NCI-H69 (cell line): ENCODE measurements at regions not wholly inside any gene's neighbourhood (a gene's known extent, or its start where the extent isn't known, plus 50 kb on each side); places are given as distances from the start of the nearest gene placed in this dataset.

Experiments
- DNase-seq: peaks from one replicate; lab custom pipeline; 2025; lab: John Stamatoyannopoulos, UW

DNA sequence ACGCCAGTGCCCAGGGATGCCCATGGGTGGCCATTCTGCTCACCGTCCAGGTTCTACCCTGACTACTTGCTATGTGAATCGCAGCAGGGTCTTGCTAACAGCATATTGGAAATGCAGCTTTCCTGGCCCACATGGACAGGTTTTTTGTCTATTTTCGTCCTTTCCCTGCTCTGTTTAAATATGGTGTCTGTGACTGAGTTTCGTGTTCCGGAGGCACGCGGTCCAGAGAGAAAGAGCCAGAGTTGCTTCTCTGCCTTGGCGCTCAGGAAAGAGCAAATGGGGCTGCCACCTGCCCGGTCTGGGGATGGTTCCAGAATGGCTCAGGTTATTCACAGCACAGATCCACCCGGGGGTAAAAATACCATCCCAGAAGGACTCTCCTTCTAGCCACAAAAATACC, 456.2 kb downstream of the BCL11A start:
- no peak for DNase-seq

DNA sequence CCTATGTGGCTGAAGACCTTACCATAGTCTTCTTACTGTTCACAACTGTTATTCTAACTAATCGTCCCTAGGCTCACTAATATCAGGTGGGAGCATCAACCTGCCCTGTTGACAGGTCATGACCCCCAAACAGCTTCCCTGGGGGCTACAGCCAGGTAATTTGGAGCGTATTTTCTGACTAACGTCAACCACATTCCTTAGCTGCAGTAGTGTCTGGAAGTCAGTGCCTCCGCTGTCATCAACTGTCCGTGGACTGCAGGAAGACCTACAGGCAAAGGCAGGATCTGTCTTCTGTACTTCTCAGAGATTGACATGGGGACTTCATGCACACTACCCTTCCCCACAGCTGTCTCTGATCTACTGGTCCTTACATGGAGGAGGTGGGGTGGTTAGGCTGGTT, 456.9 kb downstream of the BCL11A start:
- no peak for DNase-seq

DNA sequence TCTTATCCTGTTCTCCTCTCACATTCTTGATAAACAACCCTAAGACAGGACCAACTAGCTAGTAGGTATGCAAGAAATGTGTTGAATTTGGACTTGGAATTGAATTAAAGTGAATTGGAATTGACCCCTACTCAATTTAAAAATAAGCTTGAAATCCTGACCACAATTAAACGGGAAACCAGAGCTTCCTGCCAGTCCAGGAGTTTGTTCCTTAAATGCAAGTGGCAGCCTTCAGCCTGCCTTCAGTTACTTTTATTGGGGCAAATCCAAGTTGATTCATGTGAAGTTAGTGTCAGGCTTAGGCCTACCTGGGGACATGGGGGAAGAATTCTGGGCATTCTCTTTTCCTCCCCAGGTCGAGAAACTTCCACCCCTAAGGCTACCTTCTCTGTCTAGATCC, 457.6 kb downstream of the BCL11A start:
- DNase-seq: no peak

DNA sequence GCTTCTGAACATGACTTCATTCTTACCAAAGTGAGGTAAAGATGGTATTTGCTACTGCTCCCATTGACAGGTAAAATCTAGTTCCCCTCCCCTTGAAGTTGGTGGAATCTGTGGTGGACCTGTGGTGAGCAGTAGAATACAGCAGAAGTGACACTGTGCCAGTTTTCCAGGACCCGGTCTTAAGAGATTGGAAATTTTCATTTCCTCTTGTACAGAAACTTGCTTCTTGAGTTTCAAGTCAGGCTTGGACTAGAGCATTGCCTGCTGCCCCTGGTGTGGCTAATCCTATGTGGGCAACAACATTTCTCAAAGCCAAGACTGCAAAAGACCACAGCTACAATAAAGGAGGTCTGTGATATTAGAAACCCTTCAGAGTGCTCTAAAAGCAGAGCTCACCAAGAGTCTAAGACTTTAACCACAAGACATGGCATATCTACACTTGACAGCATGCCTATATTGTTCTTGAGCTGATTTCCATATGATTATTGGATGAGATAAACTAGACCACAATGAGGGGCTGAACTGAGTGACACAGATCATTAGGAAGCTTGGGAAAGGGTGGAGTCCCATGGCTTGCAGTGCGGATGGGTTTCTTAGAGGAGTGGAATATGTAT, 458.1 kb downstream of the BCL11A start:
- DNase-seq: no peak

DNA sequence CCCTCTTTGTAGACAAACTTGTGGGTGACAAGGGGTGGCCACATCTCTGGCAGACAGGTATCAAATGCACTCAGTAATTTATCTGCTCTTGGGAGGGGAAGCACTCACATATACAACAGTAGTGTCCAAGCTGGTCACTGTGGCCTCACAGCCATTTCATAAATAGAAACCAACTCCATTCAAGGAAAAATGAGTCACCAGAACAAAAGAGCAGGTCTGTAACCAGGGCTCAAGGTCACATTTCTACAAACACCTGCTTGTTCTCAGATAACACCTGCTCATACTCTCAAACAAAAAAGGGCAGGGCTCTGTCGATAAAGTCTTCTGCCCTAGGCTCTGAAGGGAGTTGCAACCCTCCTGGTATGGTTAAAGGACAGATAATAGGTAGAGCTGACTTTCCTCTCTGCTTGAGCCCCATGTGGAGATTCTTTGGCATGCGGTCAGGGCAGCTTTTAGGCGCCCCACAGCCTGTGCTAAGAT, 459.0 kb downstream of the BCL11A start:
- DNase-seq: peak; percentile 4

DNA sequence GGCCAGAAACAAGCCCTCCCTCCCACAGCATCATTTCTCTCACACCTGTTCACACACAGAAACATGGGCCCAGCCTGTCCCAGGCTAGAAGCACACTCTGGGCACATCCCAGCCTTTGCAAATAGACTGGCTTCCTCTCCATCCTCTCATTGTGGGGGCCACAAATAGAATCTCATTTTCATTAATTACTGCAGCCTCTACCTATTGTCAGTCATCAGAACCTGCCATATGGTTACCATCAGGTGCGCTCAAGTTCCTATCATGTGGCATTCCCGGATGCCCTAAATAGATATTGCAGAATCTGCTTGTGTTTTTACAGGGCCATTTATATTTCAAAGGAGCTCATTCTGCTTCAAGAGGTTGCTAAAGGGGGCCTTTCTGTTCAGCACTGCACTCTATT, 460.7 kb downstream of the BCL11A start:
- DNase-seq: no peak

DNA sequence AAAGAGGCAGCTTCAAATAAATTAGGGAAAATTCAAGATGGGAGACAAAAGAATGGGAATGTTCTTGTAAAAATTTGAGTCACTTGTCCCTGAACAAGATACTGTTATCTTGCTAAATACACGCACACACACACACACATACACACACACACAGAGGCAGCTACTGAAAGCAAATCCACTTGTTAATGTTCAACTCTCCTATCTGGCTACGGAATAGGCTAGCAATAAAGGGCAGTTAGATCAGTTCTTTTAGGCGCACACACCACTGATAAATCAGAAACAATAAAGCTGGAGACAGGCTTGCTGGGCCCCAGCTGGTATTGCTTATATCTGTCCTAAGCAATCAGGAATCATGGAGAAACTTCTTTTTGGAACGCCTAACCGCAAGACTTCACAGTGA, 461.6 kb downstream of the BCL11A start:
- DNase-seq: no peak

DNA sequence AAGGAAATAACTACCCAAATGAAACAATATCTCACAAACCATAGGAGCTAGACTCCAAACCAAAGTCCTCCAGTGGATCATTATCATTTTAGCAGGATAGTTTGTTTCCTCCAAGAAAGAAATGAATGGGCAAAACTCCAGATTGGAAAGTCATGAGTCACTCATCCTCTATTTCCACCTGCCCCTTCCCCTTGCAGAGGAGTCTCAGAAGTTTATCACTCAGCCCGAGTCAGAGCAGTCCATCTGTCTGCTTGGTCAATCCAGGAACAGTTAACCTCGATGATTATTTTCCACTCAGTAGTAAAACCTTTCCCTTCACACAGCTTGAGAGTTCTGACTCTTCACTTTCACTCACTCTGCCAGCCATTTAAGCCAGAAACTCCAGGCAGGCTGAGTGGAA, 462.2 kb downstream of the BCL11A start:
- DNase-seq: no peak

DNA sequence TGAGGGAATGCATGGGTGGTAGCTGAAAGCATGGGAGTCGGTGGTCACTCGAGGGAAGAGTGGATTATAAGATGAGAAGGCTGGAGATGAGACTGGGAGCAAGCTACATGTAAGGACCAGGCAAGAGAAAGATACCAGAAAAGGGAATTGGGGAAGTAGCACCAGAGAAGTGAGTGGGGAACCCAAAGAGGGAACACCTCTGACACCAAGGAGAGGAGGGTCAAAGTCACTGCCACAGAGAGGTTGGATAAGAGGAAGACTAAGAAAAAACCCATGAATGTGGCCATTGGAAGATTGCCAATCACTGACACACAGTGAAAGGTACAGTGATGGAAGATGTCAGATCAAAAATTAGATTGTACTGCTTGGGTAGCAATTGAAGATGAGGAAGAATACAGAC, 473.9 kb downstream of the BCL11A start:
- no peak for DNase-seq

DNA sequence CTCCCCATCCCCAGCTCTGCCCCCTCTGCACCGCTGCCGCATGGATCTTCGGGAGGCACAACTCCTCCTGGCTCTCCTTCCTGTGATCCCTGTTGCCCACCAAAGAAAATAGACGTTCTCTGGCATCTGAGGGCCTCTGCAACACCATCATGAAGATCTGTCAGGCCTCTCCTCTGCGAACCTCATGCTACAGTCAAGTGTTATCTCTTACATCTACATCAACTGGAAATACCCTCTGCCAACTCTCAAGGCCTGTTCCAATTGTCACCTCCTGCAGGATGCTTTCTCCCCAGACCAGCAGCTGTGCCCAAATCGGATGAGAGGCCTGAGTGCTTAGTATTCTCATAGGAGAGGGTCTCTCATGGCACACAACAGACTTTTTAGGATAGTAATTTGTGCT, 478.4 kb downstream of the BCL11A start:
- no peak for DNase-seq

DNA sequence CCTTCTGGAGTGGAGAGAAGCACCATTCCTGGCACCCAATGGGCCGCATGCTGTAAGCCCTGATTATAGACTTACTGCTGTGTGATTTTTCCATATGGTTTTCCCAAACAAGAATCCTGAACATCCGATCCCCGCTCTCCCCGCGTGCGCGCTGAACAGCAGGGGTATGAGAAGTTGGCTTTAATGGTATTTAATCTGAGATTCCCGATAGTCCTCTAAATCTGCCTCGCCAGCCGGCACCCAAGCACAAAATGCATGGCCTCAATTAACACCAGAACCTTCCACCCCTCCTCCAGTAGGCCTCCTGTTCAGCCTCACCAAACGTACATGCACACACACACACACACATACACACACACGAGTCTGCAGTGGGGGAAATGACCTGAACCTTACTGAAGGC, 480.3 kb downstream of the BCL11A start:
- DNase-seq: no peak

DNA sequence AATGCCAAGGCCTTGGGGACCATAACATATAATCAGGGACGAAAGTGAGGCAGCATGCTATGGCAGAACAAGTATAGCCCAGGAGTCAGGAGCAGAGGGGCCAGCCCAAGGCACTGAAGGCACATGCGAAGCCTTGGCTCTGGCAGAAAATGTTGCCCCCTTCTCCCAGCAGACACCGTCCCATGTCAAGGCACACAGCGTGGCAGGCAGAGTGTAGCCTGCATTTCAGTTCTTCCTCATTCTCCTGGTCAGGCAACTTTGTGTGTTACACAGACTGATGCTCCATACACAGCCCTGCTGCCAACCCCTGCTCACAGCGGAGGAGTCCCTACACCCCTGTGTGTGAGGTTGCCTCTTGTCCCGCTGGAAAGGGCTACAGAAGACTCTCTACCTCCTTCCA, 480.8 kb downstream of the BCL11A start:
- DNase-seq: no peak

DNA sequence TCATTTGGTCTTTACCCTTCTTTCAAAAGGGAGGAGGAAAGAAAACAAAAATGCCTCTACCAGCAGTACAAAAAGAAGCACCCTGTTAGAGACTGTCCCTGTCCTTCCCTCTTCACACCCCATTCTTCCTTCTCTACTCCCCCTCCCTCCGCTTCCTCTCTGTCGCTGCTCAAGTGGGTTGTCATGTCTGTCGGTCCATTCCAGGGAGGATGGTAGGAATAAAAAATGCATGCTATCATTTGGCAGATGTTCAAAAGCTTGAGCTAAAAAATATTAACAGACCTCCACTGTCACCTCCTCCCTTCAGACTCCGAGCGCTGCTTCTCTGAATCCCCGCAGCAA, 482.0 kb downstream of the BCL11A start:
- no peak for DNase-seq

DNA sequence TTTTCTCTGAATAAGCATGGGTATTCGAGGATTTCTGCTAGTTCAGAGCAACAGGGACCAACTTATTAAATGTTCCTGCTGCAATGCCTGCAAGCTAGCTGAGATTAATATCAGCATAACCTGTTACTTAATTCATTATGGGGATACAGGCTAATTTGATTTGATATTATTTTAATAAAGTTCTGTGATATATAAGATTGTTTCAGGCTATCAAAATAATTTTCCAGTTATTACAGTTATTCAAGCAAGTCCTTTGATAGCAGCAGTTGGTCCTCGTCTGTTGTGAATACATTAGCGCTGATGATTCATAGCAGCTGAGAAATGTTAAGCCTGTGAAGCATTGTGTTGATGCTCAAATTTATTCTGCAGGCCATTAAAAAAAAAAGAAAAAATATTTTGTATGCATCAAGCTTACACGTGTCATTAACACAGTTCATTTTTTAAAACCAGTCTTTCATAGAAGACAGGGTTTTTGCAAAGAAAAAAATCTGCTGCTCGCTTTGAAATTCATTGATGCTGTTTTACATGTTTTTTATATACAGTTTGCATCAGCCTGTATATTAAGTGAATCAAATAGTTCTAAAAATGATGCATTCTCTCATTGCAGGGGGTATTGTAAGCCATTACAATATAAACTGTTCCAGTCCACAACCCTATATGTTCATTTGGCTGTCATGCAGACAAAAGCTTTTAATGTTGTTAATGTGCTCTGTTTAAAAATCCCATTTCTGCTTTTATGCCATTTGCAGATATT, 482.5 kb downstream of the BCL11A start:
- no peak for DNase-seq

DNA sequence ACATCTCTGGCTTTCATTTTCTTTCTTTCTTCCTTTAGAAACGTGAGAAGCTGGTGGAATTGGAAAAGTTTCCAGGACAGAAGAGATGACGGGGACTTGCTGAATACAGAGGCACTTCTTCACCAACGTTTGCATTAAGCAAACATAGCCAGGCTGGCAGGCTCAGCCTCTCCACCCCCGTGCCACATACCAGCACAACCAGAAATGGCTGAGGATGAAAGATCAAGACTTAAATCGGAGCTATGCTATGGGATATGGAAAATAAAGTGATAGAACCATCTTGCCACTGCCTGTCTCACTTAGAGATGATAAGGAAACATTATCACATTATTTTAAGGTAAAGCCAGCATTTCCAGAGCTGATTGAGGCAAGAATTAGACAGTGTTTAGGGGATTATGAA, 483.3 kb downstream of the BCL11A start:
- no peak for DNase-seq

DNA sequence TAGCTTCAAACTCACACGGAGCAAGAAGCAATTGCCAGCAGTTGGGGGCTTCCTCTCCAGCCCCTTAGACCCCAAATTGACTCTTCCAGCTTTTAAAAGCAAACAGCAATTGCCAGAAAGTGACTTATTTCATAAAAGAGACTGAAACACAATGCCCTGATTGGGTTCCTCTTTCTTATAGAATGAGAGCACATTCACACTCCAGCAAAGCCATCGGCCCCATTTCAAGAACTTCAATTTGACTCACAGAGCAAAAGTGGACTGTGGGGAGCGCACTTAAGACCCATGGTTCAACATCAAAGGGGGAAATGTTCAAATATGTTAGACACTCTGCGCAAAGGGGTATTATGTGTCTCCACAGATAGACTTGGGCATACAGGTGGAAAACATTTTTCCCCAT, 484.7 kb downstream of the BCL11A start:
- DNase-seq: no peak

DNA sequence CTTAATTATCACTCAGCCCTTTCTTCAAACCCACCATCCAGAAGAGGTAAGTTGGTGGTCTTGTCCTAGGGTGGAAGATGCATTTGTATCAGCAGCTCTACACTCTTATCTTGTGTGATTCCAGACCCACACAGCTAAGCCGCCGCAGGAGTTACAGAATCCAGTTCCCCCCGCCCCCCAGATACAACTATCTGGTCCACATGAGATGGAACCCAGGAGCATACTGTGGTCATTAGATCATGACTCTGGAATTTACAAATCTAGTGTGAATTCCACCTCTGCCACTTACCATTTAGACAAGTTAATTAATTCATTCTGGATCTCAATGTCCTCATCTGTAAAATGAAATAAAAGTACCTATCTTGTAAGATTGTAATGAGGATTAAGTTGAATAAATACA, 486.4 kb downstream of the BCL11A start:
- DNase-seq: no peak

DNA sequence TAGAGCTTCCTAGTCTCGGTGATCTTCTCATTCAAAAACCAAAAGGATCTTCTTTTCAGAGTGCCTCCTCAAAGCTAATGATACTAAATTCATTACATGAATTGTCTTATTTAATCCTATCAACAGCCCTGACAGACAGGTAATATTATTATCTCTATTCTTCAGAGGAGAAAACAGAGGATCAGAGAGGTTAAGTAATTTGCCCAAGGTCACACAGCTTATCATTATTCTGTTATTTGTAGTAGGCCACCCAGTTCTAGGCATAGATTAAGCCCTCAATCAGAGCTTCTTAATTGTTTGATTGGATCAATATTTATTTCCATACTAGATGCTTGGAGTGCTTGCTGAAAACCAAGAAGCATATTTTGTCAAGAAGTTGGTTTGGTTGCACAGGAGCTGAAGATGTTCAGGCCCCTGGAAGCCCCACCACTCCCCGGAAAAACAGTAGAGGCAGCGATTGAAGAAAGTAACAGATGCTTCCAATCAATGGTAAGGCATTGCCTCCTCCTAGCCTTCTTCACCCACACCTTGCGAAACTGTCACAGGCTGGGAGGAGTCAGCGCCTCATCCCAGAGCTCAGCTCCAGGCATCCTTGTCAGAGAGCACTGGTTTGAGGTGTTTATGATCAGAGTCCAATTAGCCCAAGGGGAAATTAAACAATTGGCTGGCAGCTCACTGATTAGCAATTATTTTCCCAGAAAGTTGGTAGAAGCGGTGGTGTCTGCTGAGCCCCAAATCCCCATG, 487.2 kb downstream of the BCL11A start:
- no peak for DNase-seq

DNA sequence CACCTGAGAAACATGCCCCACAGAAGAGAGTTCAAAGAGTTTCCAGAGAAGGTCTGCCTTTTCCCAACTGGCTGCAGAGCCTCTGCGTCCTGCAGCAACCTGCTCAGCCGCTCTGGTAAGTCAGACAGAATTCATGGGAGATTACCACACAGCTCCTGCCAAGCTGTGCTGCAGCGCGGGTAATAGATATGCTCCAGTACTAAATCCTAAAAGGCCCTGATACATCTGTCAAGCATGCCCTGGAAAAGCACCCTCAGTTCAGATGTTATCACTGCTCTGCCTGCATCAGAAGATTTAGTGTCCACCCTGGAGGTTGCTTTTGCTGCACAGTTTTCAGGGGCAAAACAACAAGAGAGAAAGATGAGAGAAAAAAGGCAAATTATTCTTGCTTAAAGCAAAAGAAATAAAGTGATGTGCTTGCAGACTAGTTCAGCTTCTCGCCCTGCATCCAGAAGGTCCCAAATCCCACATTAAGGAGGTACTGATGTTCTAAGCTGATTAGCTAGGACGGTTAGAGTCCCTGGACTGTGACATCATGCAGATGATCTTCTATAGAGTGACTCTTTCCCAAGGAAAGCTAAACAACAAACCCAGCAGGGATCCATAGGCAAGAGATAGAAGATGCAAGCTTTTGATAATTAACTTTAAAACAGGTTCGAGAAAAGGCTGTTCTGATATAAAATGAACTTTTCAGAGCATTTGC, 488.6 kb downstream of the BCL11A start:
- DNase-seq: no peak

DNA sequence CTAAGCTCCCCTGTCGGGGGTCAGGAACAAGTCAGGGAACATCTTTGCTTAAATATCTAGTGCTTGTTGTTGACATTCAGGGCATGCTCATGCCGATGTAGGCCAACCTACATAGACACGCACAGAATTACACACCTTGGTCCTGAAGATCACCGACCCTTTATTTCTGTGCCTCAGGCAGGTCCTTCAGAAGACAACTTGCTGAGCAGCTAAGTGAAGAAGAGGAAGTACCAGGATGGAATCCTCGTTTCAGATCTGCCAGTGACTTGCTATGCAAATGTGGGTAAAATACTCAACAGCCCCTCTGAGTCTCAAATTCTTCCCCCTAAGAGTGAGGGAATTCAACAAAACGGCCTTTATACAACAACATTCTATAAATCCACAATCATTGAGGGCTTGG, 494.7 kb downstream of the BCL11A start:
- no peak for DNase-seq

DNA sequence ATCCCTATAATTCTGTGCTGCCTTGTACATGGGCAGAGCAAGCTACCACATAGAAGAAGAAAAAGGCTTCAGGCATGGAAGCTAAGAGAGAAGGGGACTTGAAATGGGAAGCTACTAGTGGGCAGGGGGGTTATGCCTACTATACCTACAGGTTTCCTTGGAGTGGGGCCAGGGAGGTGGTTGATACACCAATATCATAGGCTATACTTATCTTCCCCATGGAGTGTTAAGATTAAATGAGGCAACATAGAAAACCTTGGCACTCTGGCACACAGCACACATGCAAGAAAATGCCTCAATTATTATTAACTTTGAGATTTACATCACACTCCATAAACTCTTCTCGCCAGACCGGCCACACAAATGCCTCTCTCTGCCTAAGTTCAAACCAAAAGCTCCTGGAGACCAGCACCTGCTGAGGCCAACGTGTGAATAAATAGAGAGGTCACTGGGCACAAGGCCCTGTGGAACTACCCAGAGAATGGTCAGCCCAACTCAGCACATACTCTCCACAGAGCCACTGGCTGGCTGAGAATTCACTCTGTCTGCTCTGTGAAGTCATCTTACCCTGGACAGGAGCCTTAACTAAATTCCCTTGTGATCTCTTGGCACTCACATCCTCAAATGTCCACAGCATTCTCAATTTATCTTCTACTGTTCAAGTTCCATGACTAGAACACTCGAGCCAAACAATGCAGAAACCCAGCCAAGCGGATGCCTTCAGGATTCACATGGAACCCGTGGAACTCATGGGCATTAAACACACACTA, 498.7 kb downstream of the BCL11A start:
- no peak for DNase-seq

DNA sequence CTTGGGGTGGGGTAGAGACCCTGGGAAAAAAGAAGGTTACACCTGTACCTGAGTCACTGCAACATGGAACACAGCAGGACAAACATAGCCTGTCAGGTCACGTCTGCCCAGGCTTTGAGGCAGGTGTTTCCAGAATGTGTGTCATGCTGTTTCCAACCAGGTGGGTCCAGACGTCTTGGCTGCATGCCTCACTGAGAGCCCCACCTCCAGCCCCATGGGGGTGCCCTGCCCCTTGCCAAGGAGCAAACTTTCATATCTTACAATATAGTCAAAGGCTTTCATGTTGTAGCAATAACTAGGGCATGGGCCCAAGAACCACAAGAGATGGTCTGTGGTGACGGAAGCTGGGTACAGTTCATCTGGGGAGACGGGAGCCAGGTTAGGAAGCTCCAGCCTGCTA, 499.7 kb downstream of the BCL11A start:
- DNase-seq: peak; percentile 39
